ENCODE measurements at regions not wholly inside any gene's neighbourhood (a gene's known extent, or its start where the extent isn't known, plus 50 kb on each side); places are given as distances from the start of the nearest gene placed in this dataset.

- DNase-seq (ENCODE audit: low read depth) = no peak
These were observed 138.5 kb downstream of the RBM26 start for GRCh38 chr13:79267560-79267959.

GRCh38 chr13:79258489-79258888 lies 147.6 kb downstream of the RBM26 start:
- DNase-seq (ENCODE audit: low read depth) = no peak

- no peak for DNase-seq (ENCODE audit: low read depth)
These were observed 159.5 kb downstream of the RBM26 start for GRCh38 chr13:79246578-79246949.

GRCh38 chr13:79245937-79246577 lies 160.0 kb downstream of the RBM26 start:
- DNase-seq (ENCODE audit: low read depth) = no peak

- DNase-seq (ENCODE audit: low read depth) = no peak
These were observed 164.4 kb downstream of the RBM26 start for GRCh38 chr13:79241697-79242096.

- no peak for DNase-seq (ENCODE audit: low read depth)
These were observed 168.1 kb downstream of the RBM26 start for GRCh38 chr13:79237981-79238380.

- no peak for DNase-seq (ENCODE audit: low read depth)
These were observed 174.2 kb downstream of the RBM26 start for GRCh38 chr13:79231887-79232286.

GRCh38 chr13:79229761-79230160 lies 176.3 kb downstream of the RBM26 start:
- no peak for DNase-seq (ENCODE audit: low read depth)

GRCh38 chr13:79228972-79229371 lies 177.1 kb downstream of the RBM26 start:
- no peak for DNase-seq (ENCODE audit: low read depth)

GRCh38 chr13:79227418-79227817 lies 178.6 kb downstream of the RBM26 start:
- DNase-seq (ENCODE audit: low read depth) = no peak

GRCh38 chr13:79226938-79227337 lies 179.1 kb downstream of the RBM26 start:
- no peak for DNase-seq (ENCODE audit: low read depth)

GRCh38 chr13:79226250-79226649 lies 179.8 kb downstream of the RBM26 start:
- DNase-seq (ENCODE audit: low read depth) = no peak

- no peak for DNase-seq (ENCODE audit: low read depth)
These were observed 180.4 kb downstream of the RBM26 start for GRCh38 chr13:79225487-79226232.

- DNase-seq (ENCODE audit: low read depth) = no peak
These were observed 183.4 kb downstream of the RBM26 start for GRCh38 chr13:79222427-79223205.

- no peak for DNase-seq (ENCODE audit: low read depth)
These were observed 193.9 kb downstream of the RBM26 start for GRCh38 chr13:79212064-79212619.

- DNase-seq (ENCODE audit: low read depth) = no peak
These were observed 194.7 kb downstream of the RBM26 start for GRCh38 chr13:79211377-79211776.

- no peak for DNase-seq (ENCODE audit: low read depth)
These were observed 208.1 kb downstream of the RBM26 start for GRCh38 chr13:79197933-79198332.

GRCh38 chr13:79196843-79197242 lies 209.2 kb downstream of the RBM26 start:
- no peak for DNase-seq (ENCODE audit: low read depth)

GRCh38 chr13:79196366-79196765 lies 209.7 kb downstream of the RBM26 start:
- DNase-seq (ENCODE audit: low read depth) = no peak

- no peak for DNase-seq (ENCODE audit: low read depth)
These were observed 211.3 kb downstream of the RBM26 start for GRCh38 chr13:79194727-79195126.

GRCh38 chr13:79194272-79194671 lies 211.8 kb downstream of the RBM26 start:
- DNase-seq (ENCODE audit: low read depth) = no peak

GRCh38 chr13:79191501-79191900 lies 214.6 kb downstream of the RBM26 start:
- no peak for DNase-seq (ENCODE audit: low read depth)

GRCh38 chr13:79190932-79191331 lies 215.1 kb downstream of the RBM26 start:
- no peak for DNase-seq (ENCODE audit: low read depth)
